ENCODE measurements at regions not wholly inside any gene's neighbourhood (a gene's known extent, or its start where the extent isn't known, plus 50 kb on each side); places are given as distances from the start of the nearest gene placed in this dataset.

DNA sequence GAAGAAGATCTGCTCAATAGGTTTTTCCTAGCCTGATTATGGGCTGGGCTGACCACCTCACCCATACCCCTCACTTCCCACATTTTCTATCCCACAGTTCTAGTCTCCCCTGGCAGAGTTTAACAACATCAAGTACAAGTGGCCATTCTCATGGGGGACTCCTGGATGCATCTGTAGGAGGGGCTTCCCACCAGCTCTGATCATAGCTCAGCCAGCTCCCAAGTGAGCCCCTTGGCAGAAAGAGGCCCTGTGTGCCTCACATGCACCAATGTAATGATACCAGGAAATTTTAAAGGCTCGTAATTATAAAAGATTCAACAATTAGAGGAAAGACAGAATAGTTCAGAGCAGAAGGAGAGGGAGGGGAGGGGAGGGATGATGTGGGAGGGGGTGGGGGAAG lies 144.2 kb upstream of the SYT13 start:
- TF ChIP-seq TAF1 (IDR thresholded peaks at IDR 0.05; ENCODE audit: low read depth) (no peak), CEBPB (IDR thresholded peaks at IDR 0.05) (no peak), EGR1 (IDR thresholded peaks at IDR 0.05) (no peak), FOXM1 (IDR thresholded peaks at IDR 0.05; ENCODE audit: borderline replicate concordance, low read depth) (no peak), NFIC (IDR thresholded peaks at IDR 0.05) (no peak), USF1 (IDR thresholded peaks at IDR 0.05) (no peak)

Measured in Ishikawa (cell line).